WTC11 (cell line): ENCODE measurements at regions not wholly inside any gene's neighbourhood (a gene's known extent, or its start where the extent isn't known, plus 50 kb on each side); places are given as distances from the start of the nearest gene placed in this dataset.

Experiments used
- ATAC-seq: fragments of 200-7000 bp; cut with Tn5 transposase; 2 replicates; pipeline ENCODE4 v1.10.0; 2021; ENCODE audit warnings: mild to moderate bottlenecking, moderate library complexity
- CTCF ChIA-PET: fragments of 300-600 bp; sonication (Branson Sonifier 250); formaldehyde crosslinking; loops from one replicate; lab custom pipeline; 2021; ENCODE audit warnings: antibody characterized with exemption; lab: Charles Lee
- POLR2A ChIA-PET: fragments of 350-600 bp; sonication (Branson Sonifier 250); formaldehyde crosslinking; loops from one replicate; lab custom pipeline; 2021; ENCODE audit warnings: antibody characterized with exemption; lab: Charles Lee
- DNase-seq: peaks from one replicate; pipeline ENCODE4 v3.0.0; 2021; ENCODE audit warnings: low spot score
- H3K27ac Mint-ChIP-seq: 2 replicates; pipeline ENCODE4 v1.8.0; 2021; ENCODE audit warnings: mixed read lengths
- H3K27me3 Mint-ChIP-seq: 2 replicates; pipeline ENCODE4 v1.8.0; 2021; ENCODE audit warnings: low read depth, mild to moderate bottlenecking, moderate library complexity, mixed read lengths
- H3K36me3 Mint-ChIP-seq: 2 replicates; pipeline ENCODE4 v1.8.0; 2021; ENCODE audit warnings: mixed read lengths
- H3K4me1 Mint-ChIP-seq: 2 replicates; pipeline ENCODE4 v1.8.0; 2022; ENCODE audit warnings: mixed read lengths
- H3K4me3 Mint-ChIP-seq: 2 replicates; pipeline ENCODE4 v1.8.0; 2021; ENCODE audit warnings: mild to moderate bottlenecking, moderate library complexity, mixed read lengths
- H3K9me3 Mint-ChIP-seq: 2 replicates; pipeline ENCODE4 v1.8.0; 2021; ENCODE audit warnings: mixed read lengths
- CREB1 ChIP-seq: sonication (generic); formaldehyde crosslinking; IDR thresholded peaks from 2 replicates; pipeline ENCODE4 v1.8.0; 2023; ENCODE audit warnings: mild to moderate bottlenecking, missing genetic modification reagents
- ELF4 ChIP-seq: sonication (generic); formaldehyde crosslinking; IDR thresholded peaks from 2 replicates; pipeline ENCODE4 v1.8.1; 2022; ENCODE audit warnings: low read depth, mild to moderate bottlenecking, moderate library complexity, missing genetic modification reagents
- EMX1 ChIP-seq: fragments of 250-450 bp; sonication (Bioruptor Pico); IDR thresholded peaks from 2 replicates; pipeline ENCODE4 v1.8.0; 2021; ENCODE audit warnings: mild to moderate bottlenecking
- FOXJ3 ChIP-seq: sonication (generic); formaldehyde crosslinking; IDR thresholded peaks from 2 replicates; pipeline ENCODE4 v1.9.0; 2021; ENCODE audit warnings: missing genetic modification reagents, mild to moderate bottlenecking, borderline replicate concordance
- FOXP1 ChIP-seq: sonication (generic); formaldehyde crosslinking; IDR thresholded peaks from 2 replicates; pipeline ENCODE4 v1.8.0; 2022; ENCODE audit warnings: missing genetic modification reagents, mild to moderate bottlenecking, moderate library complexity, borderline replicate concordance
- GABPB1 ChIP-seq: sonication (generic); formaldehyde crosslinking; IDR thresholded peaks from 2 replicates; pipeline ENCODE4 v1.8.1; 2023; ENCODE audit warnings: mild to moderate bottlenecking, missing genetic modification reagents
- GRHL2 ChIP-seq: fragments of 250-450 bp; sonication (Bioruptor Pico); IDR thresholded peaks from 2 replicates; pipeline ENCODE4 v1.8.0; 2022; ENCODE audit warnings: mild to moderate bottlenecking, moderate library complexity; ENCODE audit not compliant: insufficient replicate concordance, severe bottlenecking
- HMGA2 ChIP-seq: fragments of 250-450 bp; sonication (Bioruptor Pico); IDR thresholded peaks from 2 replicates; pipeline ENCODE4 v1.4.0; 2021; ENCODE audit warnings: mild to moderate bottlenecking, moderate library complexity
- JAZF1 ChIP-seq: fragments of 250-450 bp; sonication (Bioruptor Pico); IDR thresholded peaks from 2 replicates; pipeline ENCODE4 v1.9.0; 2021; ENCODE audit warnings: moderate library complexity, mild to moderate bottlenecking, inconsistent platforms
- MXD4 ChIP-seq: fragments of 250-450 bp; sonication (Bioruptor Pico); IDR thresholded peaks from 2 replicates; pipeline ENCODE4 v1.8.0; 2021; ENCODE audit warnings: mild to moderate bottlenecking, moderate library complexity, borderline replicate concordance
- MYBL2 ChIP-seq: sonication (generic); formaldehyde crosslinking; IDR thresholded peaks from 2 replicates; pipeline ENCODE4 v1.8.1; 2023; ENCODE audit warnings: mild to moderate bottlenecking, moderate library complexity, missing genetic modification reagents
- NFATC4 ChIP-seq: fragments of 250-450 bp; sonication (Bioruptor Pico); IDR thresholded peaks from 2 replicates; pipeline ENCODE4 v1.9.0; 2021; ENCODE audit warnings: mild to moderate bottlenecking
- NFYB ChIP-seq: sonication (generic); formaldehyde crosslinking; conservative IDR thresholded peaks from 2 replicates; pipeline ENCODE4 v1.8.0; 2022; ENCODE audit warnings: low read depth, missing genetic modification reagents
- OVOL2 ChIP-seq: fragments of 250-450 bp; sonication (Bioruptor Pico); IDR thresholded peaks from 2 replicates; pipeline ENCODE4 v1.9.0; 2021; ENCODE audit warnings: mild to moderate bottlenecking, borderline replicate concordance
- RORB ChIP-seq: fragments of 250-450 bp; sonication (Bioruptor Pico); IDR thresholded peaks from 2 replicates; pipeline ENCODE4 v1.9.0; 2021; ENCODE audit warnings: mild to moderate bottlenecking
- SMAD3 ChIP-seq: sonication (generic); formaldehyde crosslinking; IDR thresholded peaks from 2 replicates; pipeline ENCODE4 v1.8.0; 2022; ENCODE audit warnings: missing genetic modification reagents, mild to moderate bottlenecking, borderline replicate concordance
- SP1 ChIP-seq: sonication (generic); formaldehyde crosslinking; conservative IDR thresholded peaks from 2 replicates; pipeline ENCODE4 v1.8.1; 2022; ENCODE audit warnings: missing genetic modification reagents
- TEAD1 ChIP-seq: sonication (generic); formaldehyde crosslinking; IDR thresholded peaks from 2 replicates; pipeline ENCODE4 v1.8.0; 2022; ENCODE audit warnings: mild to moderate bottlenecking, missing genetic modification reagents
- ZNF423 ChIP-seq: fragments of 250-450 bp; sonication (Bioruptor Pico); IDR thresholded peaks from 2 replicates; pipeline ENCODE4 v2.1.2; 2022; ENCODE audit warnings: mild to moderate bottlenecking, moderate library complexity
- TF ChIP-seq, protein P1 (sequence below): sonication (generic); formaldehyde crosslinking; conservative IDR thresholded peaks from 2 replicates; pipeline ENCODE4 v1.8.1; 2022; ENCODE audit warnings: mild to moderate bottlenecking, missing genetic modification reagents
- TF ChIP-seq, protein P2 (sequence below): sonication (generic); formaldehyde crosslinking; conservative IDR thresholded peaks from 2 replicates; pipeline ENCODE4 v1.8.1; 2023; ENCODE audit warnings: mild to moderate bottlenecking, low read depth, missing genetic modification reagents, moderate library complexity
- TF ChIP-seq, protein P3 (sequence below): sonication (generic); formaldehyde crosslinking; IDR thresholded peaks from 2 replicates; pipeline ENCODE4 v1.8.0; 2023; ENCODE audit warnings: missing genetic modification reagents
- TF ChIP-seq, protein P4 (sequence below): fragments of 250-450 bp; sonication (Bioruptor Pico); IDR thresholded peaks from 2 replicates; pipeline ENCODE4 v2.1.2; 2022; ENCODE audit warnings: mild to moderate bottlenecking, moderate library complexity
- TF ChIP-seq, protein P5 (sequence below): sonication (generic); formaldehyde crosslinking; IDR thresholded peaks from 2 replicates; pipeline ENCODE4 v1.8.0; 2022; ENCODE audit warnings: missing genetic modification reagents

DNA sequence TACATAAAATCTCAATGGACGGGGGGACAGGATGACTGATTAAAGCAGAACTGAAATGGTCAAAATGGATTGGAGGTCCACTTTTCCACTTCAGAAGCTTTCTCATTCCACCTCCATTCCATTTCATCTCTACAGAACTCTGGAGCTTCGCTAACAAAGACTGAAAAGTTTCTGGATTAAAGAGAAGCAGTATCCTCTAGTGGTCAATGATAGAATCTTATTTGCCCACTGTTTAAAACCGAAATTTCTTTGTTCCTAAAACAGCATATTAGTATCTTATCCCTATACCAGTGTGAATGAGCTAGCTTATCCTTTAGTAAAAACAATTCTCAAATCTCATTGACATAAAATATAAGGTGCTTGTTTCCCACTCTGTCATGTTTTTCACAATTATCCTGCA lies 890.6 kb downstream of the KCNT2 start:
- Mint-ChIP-seq H3K36me3 (no peaks in the 10 kb centered on the region), H3K4me1 (peaks cover 39% of the 10 kb centered on the region), H3K4me3 (no peak overlapping the region), H3K27me3 (no peaks in the 10 kb centered on the region), H3K9me3 (no peaks in the 10 kb centered on the region), H3K27ac (no peak overlapping the region; the same call in 1 of the 2 replicates)
- DNase-seq (no peak), ATAC-seq (peak; percentile 81)
- POLR2A ChIA-PET = no interaction called here
- TF ChIP-seq MYBL2 (CRISPR knock-in tag) (no peak), HMGA2 (no peak), JAZF1 (no peak), NFATC4 (no peak), ZNF423 (CRISPR knock-in tag) (no peak), GABPB1 (CRISPR knock-in tag) (no peak), SMAD3 (CRISPR knock-in tag) (no peak)
- TF ChIP-seq, protein P1, sequence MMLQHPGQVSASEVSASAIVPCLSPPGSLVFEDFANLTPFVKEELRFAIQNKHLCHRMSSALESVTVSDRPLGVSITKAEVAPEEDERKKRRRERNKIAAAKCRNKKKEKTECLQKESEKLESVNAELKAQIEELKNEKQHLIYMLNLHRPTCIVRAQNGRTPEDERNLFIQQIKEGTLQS = no peak
- TF ChIP-seq, protein P2, sequence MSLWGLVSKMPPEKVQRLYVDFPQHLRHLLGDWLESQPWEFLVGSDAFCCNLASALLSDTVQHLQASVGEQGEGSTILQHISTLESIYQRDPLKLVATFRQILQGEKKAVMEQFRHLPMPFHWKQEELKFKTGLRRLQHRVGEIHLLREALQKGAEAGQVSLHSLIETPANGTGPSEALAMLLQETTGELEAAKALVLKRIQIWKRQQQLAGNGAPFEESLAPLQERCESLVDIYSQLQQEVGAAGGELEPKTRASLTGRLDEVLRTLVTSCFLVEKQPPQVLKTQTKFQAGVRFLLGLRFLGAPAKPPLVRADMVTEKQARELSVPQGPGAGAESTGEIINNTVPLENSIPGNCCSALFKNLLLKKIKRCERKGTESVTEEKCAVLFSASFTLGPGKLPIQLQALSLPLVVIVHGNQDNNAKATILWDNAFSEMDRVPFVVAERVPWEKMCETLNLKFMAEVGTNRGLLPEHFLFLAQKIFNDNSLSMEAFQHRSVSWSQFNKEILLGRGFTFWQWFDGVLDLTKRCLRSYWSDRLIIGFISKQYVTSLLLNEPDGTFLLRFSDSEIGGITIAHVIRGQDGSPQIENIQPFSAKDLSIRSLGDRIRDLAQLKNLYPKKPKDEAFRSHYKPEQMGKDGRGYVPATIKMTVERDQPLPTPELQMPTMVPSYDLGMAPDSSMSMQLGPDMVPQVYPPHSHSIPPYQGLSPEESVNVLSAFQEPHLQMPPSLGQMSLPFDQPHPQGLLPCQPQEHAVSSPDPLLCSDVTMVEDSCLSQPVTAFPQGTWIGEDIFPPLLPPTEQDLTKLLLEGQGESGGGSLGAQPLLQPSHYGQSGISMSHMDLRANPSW (CRISPR knock-in tag) = no peak
- CTCF ChIA-PET = interaction anchor here (0.5 kb wide), 1 partner anchor 903 kb away, joined by 3 read pairs; no protein-coding TSS in a partner anchor

DNA sequence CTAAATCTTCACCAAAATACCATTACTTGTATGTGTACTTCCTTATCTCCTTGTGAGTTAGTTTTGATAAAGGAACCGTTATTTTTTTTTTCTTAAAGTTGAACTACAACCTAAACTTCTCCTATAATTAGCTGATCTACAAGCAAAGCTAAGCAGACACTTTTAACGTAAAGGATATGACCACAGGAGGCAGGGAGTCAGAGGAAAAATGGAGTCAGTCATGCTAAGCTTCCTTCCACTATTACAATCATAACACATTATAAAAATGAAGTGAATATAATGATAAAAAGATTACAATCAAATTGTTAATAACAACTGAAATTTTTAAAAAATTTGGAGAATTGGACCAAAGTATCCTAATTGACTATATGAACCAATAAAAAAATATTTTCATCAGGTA lies 892.6 kb downstream of the KCNT2 start:
- Mint-ChIP-seq H3K4me1 (peaks cover 36% of the 10 kb centered on the region), H3K4me3 (no peak overlapping the region), H3K9me3 (no peaks in the 10 kb centered on the region), H3K27ac (no peak overlapping the region), H3K36me3 (no peaks in the 10 kb centered on the region), H3K27me3 (no peaks in the 10 kb centered on the region)
- TF ChIP-seq ELF4 (no peak), FOXP1 (no peak), OVOL2 (CRISPR knock-in tag) (no peak)
- DNase-seq (no peak), ATAC-seq (no peak)
- ChIA-PET CTCF (no interaction called here), POLR2A (no interaction called here)

DNA sequence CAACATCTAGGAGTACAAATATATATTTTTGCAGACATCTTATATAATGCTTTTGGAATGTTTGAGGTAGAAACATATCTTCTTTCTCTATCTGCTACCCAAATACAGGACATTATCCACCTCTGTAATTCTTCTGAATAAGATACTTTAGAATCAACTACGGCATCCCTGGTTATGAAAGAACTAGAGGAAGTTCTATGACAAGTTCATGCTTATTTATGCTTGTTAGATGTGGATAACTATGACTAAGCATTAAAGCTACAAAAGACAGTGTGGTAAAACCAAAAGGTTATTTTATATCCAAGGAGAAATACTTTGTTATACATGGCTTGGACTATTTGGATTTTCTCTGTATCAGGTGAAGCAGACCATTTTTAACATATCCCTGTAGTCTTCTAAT lies 894.0 kb downstream of the KCNT2 start:
- POLR2A ChIA-PET = no interaction called here
- H3K4me3 Mint-ChIP-seq = no peak overlapping the region
- no peaks in the 10 kb centered on the region for H3K9me3 Mint-ChIP-seq
- CTCF ChIA-PET = no interaction called here
- H3K4me1 Mint-ChIP-seq = peaks cover 28% of the 10 kb centered on the region
- H3K36me3 Mint-ChIP-seq = no peaks in the 10 kb centered on the region
- no peak for DNase-seq
- no peaks in the 10 kb centered on the region for H3K27me3 Mint-ChIP-seq
- ATAC-seq = no peak
- no peak overlapping the region for H3K27ac Mint-ChIP-seq
- TF ChIP-seq MXD4 (no peak), MYBL2 (CRISPR knock-in tag) (no peak), GRHL2 (CRISPR knock-in tag) (no peak), TEAD1 (CRISPR knock-in tag) (no peak), RORB (CRISPR knock-in tag) (no peak), HMGA2 (no peak), NFYB (CRISPR knock-in tag) (no peak), FOXJ3 (CRISPR knock-in tag) (no peak), CREB1 (CRISPR knock-in tag) (no peak), SP1 (no peak), EMX1 (no peak)
- TF ChIP-seq, protein P3, sequence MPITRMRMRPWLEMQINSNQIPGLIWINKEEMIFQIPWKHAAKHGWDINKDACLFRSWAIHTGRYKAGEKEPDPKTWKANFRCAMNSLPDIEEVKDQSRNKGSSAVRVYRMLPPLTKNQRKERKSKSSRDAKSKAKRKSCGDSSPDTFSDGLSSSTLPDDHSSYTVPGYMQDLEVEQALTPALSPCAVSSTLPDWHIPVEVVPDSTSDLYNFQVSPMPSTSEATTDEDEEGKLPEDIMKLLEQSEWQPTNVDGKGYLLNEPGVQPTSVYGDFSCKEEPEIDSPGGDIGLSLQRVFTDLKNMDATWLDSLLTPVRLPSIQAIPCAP (CRISPR knock-in tag) = no peak
- TF ChIP-seq, protein P2 (CRISPR knock-in tag) = no peak
- TF ChIP-seq, protein P4, sequence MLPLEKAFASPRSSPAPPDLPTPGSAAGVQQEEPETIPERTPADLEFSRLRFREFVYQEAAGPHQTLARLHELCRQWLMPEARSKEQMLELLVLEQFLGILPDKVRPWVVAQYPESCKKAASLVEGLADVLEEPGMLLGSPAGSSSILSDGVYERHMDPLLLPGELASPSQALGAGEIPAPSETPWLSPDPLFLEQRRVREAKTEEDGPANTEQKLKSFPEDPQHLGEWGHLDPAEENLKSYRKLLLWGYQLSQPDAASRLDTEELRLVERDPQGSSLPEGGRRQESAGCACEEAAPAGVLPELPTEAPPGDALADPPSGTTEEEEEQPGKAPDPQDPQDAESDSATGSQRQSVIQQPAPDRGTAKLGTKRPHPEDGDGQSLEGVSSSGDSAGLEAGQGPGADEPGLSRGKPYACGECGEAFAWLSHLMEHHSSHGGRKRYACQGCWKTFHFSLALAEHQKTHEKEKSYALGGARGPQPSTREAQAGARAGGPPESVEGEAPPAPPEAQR (CRISPR knock-in tag) = no peak
- TF ChIP-seq, protein P5, sequence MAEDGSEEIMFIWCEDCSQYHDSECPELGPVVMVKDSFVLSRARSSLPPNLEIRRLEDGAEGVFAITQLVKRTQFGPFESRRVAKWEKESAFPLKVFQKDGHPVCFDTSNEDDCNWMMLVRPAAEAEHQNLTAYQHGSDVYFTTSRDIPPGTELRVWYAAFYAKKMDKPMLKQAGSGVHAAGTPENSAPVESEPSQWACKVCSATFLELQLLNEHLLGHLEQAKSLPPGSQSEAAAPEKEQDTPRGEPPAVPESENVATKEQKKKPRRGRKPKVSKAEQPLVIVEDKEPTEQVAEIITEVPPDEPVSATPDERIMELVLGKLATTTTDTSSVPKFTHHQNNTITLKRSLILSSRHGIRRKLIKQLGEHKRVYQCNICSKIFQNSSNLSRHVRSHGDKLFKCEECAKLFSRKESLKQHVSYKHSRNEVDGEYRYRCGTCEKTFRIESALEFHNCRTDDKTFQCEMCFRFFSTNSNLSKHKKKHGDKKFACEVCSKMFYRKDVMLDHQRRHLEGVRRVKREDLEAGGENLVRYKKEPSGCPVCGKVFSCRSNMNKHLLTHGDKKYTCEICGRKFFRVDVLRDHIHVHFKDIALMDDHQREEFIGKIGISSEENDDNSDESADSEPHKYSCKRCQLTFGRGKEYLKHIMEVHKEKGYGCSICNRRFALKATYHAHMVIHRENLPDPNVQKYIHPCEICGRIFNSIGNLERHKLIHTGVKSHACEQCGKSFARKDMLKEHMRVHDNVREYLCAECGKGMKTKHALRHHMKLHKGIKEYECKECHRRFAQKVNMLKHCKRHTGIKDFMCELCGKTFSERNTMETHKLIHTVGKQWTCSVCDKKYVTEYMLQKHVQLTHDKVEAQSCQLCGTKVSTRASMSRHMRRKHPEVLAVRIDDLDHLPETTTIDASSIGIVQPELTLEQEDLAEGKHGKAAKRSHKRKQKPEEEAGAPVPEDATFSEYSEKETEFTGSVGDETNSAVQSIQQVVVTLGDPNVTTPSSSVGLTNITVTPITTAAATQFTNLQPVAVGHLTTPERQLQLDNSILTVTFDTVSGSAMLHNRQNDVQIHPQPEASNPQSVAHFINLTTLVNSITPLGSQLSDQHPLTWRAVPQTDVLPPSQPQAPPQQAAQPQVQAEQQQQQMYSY (CRISPR knock-in tag) = no peak
